CD4-positive, alpha-beta T cell treated with Interleukin-15 for 1 hour (primary cell): ENCODE measurements at regions not wholly inside any gene's neighbourhood (a gene's known extent, or its start where the extent isn't known, plus 50 kb on each side); places are given as distances from the start of the nearest gene placed in this dataset.
A peak's percentile ranks its signal among the peaks of the same experiment; 100 is the strongest.
"Not testable (repeated sequence)": the region's sequence is repeated elsewhere in the genome, so short reads cannot be mapped to it uniquely, and the experiment has no call there.

ENCODE experiments used
- DNase-seq: peaks from one replicate; pipeline ENCODE4 v3.0.0-alpha.2; 2020

DNA sequence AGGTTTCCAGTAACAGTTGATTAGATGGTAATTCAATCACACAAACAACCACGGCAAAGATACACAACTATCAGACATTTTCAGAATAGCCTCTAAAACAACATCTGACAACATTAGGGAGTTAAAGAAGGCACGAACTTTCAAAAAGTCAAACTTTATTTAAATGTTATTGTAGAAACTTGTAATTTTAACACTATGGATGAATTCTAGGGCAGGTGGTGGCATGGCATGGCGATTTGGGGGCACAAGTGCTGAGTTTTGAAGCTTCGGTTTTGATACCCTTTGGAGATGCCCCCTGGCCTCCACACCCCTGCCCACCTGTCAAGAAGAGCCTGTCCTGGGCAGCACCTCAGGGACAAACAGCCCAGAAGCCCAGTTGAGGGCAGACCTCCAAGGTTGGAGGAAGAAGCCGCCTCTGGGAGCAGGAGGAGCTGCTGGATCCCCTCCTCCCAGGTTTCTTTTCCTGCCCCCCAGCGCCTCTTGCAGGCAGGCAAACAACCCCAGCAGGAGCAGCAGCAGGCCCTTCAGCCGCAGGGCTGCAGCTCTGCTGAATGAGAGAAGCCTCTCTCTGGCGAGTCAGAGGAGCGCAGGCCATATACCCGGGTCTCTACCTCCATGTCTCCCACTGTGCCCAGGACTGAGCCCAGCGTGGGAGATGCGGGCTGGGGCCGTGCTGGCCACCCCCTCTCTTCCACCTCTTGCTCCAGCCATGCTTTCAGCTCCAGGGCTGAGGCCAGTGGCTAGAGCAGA lies 102.1 kb upstream of the IGLL5 start:
- no peak for DNase-seq

DNA sequence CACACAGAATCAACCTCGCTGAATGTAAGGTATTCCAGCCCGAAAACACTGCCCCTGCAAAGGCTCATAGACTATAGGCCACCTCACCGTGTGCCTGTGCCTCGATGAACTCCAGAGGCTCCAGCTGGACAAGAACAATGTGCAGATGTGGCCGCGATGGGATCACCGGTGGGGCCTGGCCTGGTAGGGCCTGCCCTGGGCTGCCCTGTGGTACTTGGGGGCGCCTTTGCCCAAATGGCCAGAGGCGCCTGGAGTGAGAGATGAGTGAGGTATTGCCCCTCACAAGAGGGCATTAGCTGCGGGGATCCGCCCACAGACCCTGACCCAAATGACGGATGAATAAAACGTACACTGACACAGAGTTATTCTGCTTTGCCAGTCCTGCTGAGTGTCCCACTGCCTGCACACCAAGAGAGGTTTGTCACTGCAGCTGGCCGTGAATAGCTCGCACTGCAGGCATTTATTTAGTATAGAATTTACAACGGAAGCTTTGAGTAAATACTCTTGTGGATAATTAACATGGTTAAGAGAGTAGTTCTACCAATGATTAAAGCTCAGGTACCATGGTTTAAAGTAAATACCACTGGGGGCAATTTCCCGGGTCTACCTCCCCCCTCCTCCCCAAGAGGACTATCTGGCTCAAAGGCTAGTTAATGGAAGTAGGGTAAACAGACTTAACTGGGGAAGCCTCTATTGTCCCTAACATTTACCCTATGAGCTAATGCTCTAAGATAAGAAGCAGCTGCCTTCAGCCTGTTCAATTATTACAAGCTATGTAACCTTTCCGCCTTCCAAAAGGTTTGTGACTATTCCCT lies 101.1 kb upstream of the IGLL5 start:
- DNase-seq: no peak

DNA sequence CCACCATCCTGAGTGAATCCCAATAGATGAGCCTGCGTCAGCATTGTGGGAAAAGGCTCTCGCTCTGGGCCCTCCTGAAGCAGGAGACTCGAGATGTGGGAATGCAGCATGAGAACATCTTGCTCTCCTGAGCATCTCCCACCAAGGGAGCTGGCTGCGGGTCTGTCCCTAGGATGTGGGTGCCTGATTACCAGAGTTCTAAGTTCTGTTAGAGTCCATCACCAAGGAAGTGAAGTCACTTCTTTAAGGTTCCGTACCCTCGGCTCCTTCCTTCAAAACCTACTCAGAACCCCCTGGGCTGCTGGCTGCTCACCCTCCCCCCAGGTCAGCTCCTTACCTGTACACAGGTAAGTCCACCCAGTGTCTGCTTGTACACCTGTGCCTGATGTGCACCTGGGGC lies 100.5 kb upstream of the IGLL5 start:
- no peak for DNase-seq

DNA sequence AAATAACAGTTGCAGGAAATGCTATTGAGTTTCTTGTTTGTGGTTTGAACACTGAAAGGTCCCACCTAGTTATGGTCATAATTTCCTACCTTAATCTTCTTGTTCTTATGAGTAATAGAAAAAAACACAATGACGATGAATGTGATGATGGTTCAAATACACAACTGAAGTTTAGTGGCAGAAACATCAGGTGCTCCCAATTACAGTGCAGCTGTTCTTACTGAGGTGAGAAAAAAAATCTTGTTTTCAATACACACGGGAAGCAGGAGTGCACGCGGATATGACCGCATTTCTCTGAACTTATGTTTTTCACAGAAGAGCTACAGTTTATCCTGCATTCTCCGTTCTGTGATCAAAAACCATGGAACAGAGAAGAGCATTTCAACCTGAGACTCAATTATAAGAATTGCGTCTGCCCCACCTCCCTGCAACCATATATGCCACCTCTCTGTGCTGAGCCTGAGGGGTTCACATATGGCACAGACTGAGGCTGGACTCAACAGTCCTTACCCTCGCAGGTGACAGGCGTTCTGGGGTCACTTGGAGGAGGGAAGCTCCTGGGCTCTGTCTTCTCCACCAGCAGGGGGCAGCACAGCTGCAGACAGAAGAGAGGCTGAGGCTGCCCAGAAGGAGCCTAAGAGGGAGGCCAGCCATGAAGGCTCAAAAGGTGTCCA lies 99.7 kb upstream of the IGLL5 start:
- peak; percentile 69 for DNase-seq

DNA sequence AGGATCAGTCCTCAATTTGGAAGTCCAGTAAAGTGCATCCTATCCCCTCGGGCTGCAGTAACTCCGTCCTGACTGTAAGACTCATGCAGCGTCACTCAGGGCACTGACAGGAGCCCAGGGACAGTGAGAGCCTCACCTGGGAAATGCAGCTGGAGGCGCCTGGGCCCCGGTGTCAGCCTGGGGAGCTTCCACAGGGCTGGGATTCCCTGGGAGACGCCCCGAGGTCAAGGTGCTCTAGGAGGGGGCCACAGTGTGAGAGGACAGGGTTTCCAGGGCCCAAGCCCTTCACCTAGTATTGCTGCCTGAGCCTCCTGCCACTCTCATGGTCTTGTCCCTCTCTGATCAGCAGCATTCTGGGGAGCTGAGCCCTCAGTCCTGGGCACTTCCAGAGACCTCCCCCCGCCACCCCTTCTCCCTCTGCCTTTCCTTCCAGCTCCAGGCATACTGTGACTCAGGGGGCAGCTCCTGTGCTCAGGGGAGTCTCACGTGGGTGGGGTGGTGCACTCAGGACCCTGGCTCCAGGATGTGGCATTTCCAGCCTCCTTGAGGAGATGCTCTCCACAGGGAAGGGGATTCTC lies 99.1 kb upstream of the IGLL5 start:
- no peak for DNase-seq

DNA sequence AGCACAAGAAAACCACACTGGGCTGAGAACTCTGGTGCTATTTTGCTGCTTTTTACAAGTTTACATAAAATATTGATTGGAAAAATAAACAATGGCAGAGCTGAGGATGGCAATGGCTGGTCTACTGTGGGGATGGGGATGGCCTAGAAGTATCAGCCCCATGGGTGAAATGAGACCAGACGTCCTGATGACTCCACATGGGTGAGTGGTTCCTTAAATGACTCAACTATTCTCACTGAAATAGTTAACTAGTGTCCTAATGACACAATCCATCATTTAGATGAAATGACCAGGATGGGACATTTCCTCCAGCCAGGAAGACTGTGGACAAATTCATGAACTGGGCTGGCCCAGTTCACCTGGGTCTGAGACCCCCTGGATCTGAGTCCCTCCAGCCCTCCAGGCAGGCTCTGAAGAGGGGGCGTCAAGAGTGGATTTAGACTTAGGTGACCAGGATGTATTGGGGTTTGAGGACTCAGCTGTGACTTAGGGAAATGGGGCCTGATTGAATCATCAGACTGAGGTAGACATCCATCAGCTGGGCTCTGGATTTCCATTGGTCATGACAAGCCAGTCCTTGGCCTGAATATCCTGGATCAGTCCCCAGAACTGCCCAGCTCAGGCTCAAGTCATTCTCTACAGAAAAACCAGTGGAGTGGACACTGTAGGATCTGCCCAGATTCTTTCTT lies 98.2 kb upstream of the IGLL5 start:
- no peak for DNase-seq

- DNase-seq: no peak
Measured at GRCh38 chr22:22789922-22790845, 97.4 kb upstream of the IGLL5 start.

- DNase-seq: no peak
Measured at GRCh38 chr22:22791438-22792181, 96.0 kb upstream of the IGLL5 start.

DNA sequence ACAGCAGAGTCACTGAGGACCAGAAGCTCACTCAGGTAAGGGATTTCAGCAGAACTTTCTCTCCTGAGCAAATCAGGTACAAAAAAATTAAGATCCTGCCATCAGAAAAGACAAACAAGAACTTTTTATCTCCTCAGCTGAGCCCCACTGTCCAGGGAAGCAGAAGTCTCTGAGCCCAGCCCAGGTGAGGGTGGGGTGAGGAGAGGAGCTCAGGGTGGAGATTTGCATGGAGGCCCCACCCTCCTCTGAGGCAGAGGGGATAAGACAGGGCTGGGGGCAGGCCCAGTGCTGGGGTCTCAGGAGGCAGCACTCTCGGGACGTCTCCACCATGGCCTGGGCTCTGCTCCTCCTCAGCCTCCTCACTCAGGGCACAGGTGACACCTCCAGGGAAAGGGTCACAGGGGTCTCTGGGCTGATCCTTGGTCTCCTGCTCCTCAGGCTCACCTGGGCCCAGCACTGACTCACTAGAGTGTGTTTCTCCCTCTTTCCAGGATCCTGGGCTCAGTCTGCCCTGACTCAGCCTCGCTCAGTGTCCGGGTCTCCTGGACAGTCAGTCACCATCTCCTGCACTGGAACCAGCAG lies 95.3 kb upstream of the IGLL5 start:
- DNase-seq: not testable (repeated sequence)

DNA sequence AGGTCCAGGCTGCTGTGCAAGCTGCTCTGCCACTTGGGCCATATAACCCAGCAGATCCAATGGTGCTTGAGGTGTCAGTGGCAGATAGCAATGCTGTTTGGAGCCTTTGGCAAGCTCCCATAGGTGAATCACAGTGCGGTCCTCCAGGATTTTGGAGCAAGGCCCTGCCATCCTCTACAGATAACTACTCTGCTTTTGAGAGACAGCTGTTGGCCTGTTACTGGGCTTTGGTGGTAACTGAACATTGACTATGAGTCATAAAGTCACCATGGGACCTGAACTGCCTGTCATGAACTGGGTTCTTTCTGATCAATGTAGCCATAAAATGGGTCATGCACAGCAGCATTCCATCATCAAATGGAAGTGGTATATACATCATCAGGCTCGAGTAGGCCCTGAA lies 92.0 kb upstream of the IGLL5 start:
- not testable (repeated sequence) for DNase-seq

GRCh38 chr22:22796724-22797123 lies 90.9 kb upstream of the IGLL5 start:
- no peak for DNase-seq

GRCh38 chr22:22798232-22798616 lies 89.4 kb upstream of the IGLL5 start:
- DNase-seq: no peak

- no peak for DNase-seq
Measured at GRCh38 chr22:22798716-22799115, 88.9 kb upstream of the IGLL5 start.

- no peak for DNase-seq
Measured at GRCh38 chr22:22799561-22799960, 88.1 kb upstream of the IGLL5 start.

GRCh38 chr22:22800716-22801115 lies 86.9 kb upstream of the IGLL5 start:
- DNase-seq: no peak

- peak; percentile 40 for DNase-seq
Measured at GRCh38 chr22:22802339-22802970, 85.2 kb upstream of the IGLL5 start.

DNA sequence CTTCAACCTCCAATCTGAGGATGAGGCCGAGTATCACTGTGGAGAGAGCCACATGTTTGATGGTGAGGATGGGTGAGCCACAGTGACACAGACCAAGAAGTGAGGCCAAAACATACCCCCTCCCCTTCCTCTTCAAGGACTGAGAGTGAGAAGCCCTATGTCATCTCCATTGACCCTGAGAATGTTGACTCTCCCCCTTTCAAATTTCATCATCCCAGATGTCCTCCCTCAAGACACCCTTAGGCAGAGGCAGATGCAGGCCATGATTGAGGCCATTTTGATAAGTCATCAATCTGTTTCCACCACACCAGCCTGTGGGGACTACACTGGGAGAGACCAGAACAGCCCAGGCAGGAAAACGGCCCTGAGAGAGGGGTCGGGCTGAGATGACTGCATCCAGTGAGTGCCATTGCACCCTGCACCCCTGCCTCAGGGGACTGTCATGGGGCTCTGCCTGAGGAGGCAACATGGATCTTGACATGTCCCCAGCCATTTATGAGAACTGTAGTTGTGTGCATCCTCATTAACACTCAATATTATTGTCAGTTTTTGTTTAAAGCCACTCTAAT lies 84.2 kb upstream of the IGLL5 start:
- DNase-seq: no peak

- DNase-seq: peak; percentile 69
Measured at GRCh38 chr22:22810018-22810427, 77.6 kb upstream of the IGLL5 start.

DNA sequence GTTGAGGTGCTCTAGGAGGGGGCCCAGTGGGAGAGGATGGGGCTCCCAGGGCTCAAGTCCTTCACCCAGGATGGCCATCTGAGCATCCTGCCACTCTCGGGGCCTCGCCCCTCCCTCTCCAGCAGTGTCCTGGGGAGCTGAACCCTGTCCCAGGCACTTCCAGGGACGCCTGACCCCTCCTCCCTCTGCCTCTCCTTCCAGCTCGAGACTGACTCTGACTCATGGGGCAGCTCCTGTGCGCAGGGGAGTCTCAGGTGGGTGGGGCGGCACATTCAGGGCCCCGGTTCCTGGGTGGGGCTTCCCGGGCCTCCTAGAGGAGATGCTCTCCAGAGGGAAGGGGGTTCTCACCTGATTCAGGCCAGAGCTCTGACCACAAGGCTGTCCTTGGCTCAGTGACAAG lies 77.1 kb upstream of the IGLL5 start:
- no peak for DNase-seq
